ENCODE measurements at regions not wholly inside any gene's neighbourhood (a gene's known extent, or its start where the extent isn't known, plus 50 kb on each side); places are given as distances from the start of the nearest gene placed in this dataset.
A peak's percentile ranks its signal among the peaks of the same experiment; 100 is the strongest.

DNA sequence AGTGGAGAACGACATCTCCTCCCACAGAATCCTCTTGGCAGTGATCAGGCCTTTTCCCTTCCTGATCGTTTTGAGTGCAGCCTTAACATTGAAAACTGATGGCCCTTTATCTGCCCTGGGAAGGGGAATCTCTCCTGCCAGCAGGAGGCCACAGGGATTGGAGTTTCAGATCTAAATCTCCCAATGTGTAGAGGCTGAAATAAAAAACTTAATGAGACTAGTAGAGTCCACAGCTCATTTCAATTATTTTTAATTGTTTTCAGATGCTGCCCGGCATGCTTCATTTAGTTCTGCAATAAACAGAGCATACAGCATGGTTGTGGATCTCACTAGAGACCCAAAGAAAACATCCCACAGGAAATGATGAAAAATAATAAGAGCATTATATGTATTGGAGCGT, 662.2 kb upstream of the HS3ST5 start:
- TF ChIP-seq, protein P1, sequence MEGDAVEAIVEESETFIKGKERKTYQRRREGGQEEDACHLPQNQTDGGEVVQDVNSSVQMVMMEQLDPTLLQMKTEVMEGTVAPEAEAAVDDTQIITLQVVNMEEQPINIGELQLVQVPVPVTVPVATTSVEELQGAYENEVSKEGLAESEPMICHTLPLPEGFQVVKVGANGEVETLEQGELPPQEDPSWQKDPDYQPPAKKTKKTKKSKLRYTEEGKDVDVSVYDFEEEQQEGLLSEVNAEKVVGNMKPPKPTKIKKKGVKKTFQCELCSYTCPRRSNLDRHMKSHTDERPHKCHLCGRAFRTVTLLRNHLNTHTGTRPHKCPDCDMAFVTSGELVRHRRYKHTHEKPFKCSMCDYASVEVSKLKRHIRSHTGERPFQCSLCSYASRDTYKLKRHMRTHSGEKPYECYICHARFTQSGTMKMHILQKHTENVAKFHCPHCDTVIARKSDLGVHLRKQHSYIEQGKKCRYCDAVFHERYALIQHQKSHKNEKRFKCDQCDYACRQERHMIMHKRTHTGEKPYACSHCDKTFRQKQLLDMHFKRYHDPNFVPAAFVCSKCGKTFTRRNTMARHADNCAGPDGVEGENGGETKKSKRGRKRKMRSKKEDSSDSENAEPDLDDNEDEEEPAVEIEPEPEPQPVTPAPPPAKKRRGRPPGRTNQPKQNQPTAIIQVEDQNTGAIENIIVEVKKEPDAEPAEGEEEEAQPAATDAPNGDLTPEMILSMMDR (IDR thresholded peaks at IDR 0.05; ENCODE audit: low read depth, low read length): no peak
- H3K4me3 ChIP-seq (ENCODE audit: low read depth, low read length): no peak overlapping the region

DNA sequence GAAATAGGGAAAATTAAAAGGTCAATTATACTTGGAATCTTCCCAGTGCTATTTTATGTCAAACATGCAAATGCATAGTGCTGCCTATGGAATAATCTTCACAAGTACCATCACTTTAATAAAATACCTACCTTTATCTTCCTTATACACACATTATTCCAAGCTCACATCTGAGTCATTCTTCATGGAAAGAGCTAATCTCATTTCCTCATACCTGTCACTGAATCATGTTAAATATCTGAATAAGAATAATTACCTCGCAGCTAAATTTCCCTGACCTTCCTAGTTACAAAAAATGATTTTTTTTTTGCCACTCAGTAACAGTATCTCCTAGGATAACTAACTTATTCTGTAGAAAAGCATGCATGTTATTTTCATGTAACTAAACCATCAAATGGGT, 661.4 kb upstream of the HS3ST5 start:
- TF ChIP-seq, protein P1 (IDR thresholded peaks at IDR 0.05; ENCODE audit: low read depth, low read length): no peak
- no peak overlapping the region for H3K4me3 ChIP-seq (ENCODE audit: low read depth, low read length)

DNA sequence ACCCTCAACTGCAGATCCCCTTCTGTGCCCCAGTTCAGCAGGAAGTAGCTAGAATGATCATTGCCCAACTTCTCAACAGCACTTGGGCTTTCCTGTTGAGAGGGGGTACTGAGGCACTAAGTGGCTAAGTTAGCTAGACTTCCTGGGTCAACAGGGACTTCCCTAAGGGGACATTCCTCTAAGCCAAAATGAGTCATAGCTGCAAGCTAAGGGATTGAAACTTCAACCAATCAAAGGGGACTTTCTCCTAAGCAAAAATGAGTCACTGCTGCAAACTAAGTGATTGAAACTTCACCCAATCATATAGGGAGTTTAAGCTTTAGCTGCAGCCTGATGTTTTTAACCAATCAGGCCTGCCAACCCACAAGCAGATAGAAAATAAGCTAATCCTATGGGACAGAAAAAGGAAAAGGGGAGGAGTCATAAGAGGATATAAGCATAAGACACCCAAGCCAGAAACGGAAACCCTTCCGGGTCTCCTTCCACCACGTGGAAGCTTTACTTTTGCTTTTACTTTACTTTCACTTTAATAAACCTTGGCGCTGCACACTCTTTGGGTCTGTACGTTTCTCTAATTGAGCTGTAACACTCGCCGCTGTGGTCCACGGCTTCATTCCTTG, 659.0 kb upstream of the HS3ST5 start:
- H3K4me3 ChIP-seq (ENCODE audit: low read depth, low read length): no peak overlapping the region
- TF ChIP-seq, protein P1 (IDR thresholded peaks at IDR 0.05; ENCODE audit: low read depth, low read length): no peak

DNA sequence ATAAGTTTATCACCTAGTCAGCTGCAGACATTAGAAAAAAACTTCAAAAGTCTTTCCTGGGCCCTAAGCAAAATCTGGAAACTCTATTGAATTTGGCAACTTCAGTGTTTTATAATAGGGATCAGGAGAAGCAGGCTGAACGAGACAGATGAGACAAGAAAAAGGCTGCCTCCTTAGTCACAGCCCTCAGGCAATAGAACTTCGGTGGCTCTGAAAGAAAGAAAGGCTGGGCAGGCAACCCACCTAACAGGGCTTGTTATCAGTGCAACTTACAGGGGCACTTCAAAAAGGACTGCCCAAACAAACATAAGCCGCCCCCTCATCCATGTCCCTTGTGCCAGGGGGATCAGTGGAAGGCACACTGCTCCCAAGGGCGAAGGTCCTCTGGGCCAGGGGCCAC, 657.9 kb upstream of the HS3ST5 start:
- H3K4me3 ChIP-seq (ENCODE audit: low read depth, low read length): no peak overlapping the region
- TF ChIP-seq, protein P1 (IDR thresholded peaks at IDR 0.05; ENCODE audit: low read depth, low read length): no peak

DNA sequence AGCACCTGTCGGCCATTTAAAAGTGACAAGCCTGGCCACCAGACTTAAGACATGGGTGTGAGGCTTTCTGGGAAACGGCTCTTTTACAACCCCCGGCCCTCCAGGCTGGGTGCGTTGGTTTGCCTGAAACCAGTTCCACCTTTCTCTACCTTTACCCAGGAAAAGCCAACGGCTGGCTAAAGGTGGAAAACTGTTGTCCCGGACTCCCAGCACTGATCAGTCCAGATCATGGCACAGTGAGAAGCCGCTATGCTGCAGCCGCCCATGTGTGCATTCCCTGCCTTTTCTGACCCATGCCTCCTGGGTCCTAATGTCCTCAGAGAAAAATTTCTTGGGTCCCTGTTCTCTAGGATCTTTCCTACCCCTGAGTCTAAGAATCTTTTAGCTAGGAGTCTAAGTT, 655.7 kb upstream of the HS3ST5 start:
- TF ChIP-seq, protein P1 (IDR thresholded peaks at IDR 0.05; ENCODE audit: low read depth, low read length): no peak
- peak overlapping the region; percentile 34 for H3K4me3 ChIP-seq (ENCODE audit: low read depth, low read length)

DNA sequence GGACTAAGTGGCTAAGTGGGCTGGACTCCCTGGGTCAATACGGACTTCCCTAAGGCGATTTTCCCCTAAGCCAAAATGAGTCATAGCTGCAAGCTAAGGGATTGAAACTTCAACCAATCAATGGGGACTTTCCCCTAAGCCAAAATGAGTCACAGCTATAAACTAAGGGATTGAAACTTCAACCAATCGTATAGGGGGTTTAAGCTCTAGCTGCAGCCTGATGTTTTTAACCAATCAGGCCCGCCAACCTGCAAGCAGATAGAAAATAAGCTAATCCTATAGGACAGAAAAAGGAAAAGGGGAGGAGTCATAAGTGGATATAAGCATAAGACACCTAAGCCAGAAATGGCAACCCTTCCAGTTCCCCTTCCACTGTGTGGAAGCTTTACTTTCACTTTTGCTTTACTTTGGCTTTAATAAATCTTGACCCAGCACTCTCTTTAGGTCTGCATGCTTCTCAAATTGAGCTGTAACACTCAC, 655.0 kb upstream of the HS3ST5 start:
- TF ChIP-seq, protein P1 (IDR thresholded peaks at IDR 0.05; ENCODE audit: low read depth, low read length): no peak
- peak overlapping the region; percentile 34 for H3K4me3 ChIP-seq (ENCODE audit: low read depth, low read length)

DNA sequence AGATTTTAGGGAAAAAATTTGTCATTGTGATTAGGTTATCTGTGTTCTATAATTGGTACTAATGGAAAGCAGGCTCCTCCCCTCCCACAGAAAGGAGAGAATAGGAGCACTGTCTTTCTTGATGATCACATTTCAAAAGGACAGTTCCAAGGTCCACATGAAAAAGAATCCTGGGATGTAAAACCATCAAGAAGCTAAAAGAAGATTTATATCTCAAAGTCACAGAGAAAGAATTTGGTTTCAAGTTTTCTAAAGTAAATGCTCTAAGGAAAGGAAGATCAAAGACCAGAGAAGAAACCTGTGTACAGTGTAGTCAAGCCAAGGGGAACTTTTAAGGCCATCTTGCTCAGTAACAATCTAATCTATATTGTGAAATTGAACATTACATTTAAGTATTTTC, 652.7 kb upstream of the HS3ST5 start:
- H3K4me3 ChIP-seq (ENCODE audit: low read depth, low read length): no peak overlapping the region
- TF ChIP-seq, protein P1 (IDR thresholded peaks at IDR 0.05; ENCODE audit: low read depth, low read length): no peak

Data from WI38 (cell line).